Peyer's patch (tissue), 4 donors: ENCODE measurements at regions not wholly inside any gene's neighbourhood (a gene's known extent, or its start where the extent isn't known, plus 50 kb on each side); places are given as distances from the start of the nearest gene placed in this dataset.

Experiments used
- CTCF ChIP-seq, 6 experiments: fragments of 450-650 bp in 4 of 6; fragments of 200-600 bp in 2 of 6; sonication (generic) in 1 of 6; IDR thresholded peaks; one replicate each; pipeline ENCODE4 v1.5.1; 2017 to 2019; ENCODE audit warnings: antibody characterized with exemption in 6 of 6, mild to moderate bottlenecking in 3 of 6, moderate library complexity in 1 of 6
- POLR2A ChIP-seq, 2 donors: fragments of 450-650 bp; IDR thresholded peaks; one replicate each; pipeline ENCODE4 v1.5.1; 2017; ENCODE audit warnings: antibody characterized with exemption in 2 of 2, mild to moderate bottlenecking in 2 of 2, moderate library complexity in 2 of 2

GRCh38 chr12:68446384-68446783 is 114.2 kb upstream of the MDM1 start:
- TF ChIP-seq CTCF (IDR thresholded peaks at IDR 0.05) (no peak), POLR2A (IDR thresholded peaks at IDR 0.05) (no peak)
